ENCODE measurements at regions not wholly inside any gene's neighbourhood (a gene's known extent, or its start where the extent isn't known, plus 50 kb on each side); places are given as distances from the start of the nearest gene placed in this dataset.

- H3K9me3 Mint-ChIP-seq, result no peaks in the 10 kb centered on the region
- H3K27me3 Mint-ChIP-seq (ENCODE audit: insufficient read depth), result peaks cover 3% of the 10 kb centered on the region; the same call in 1 of the 2 replicates
- no peaks in the 10 kb centered on the region for H3K4me1 Mint-ChIP-seq (ENCODE audit: low read depth)
- DNase-seq, result no peak
- H3K36me3 Mint-ChIP-seq (ENCODE audit: low read depth), result no peaks in the 10 kb centered on the region
- TF ChIP-seq CTCF (IDR thresholded peaks at IDR 0.05), result no peak
- no peak overlapping the region for H3K4me3 Mint-ChIP-seq
- H3K27ac Mint-ChIP-seq, result no peak overlapping the region
Measured at GRCh38 chr4:111869339-111869738, 275.9 kb upstream of the FAM241A start.

- no peaks in the 10 kb centered on the region for H3K36me3 Mint-ChIP-seq (ENCODE audit: low read depth)
- peaks cover 3% of the 10 kb centered on the region; the same call in 1 of the 2 replicates for H3K27me3 Mint-ChIP-seq (ENCODE audit: insufficient read depth)
- no peak overlapping the region for H3K4me3 Mint-ChIP-seq
- H3K4me1 Mint-ChIP-seq (ENCODE audit: low read depth), result no peaks in the 10 kb centered on the region
- H3K9me3 Mint-ChIP-seq, result no peaks in the 10 kb centered on the region
- H3K27ac Mint-ChIP-seq, result no peak overlapping the region
- no peak for TF ChIP-seq CTCF (IDR thresholded peaks at IDR 0.05)
- DNase-seq, result no peak
Measured at GRCh38 chr4:111871802-111872201, 273.5 kb upstream of the FAM241A start.

GRCh38 chr4:111873801-111874200, 271.5 kb upstream of the FAM241A start:
- Mint-ChIP-seq H3K27me3 (ENCODE audit: insufficient read depth) (peaks cover 3% of the 10 kb centered on the region), H3K36me3 (ENCODE audit: low read depth) (no peaks in the 10 kb centered on the region), H3K4me1 (ENCODE audit: low read depth) (no peaks in the 10 kb centered on the region), H3K9me3 (no peaks in the 10 kb centered on the region), H3K4me3 (peak overlapping the region; percentile 9; the same call in 1 of the 2 replicates), H3K27ac (no peak overlapping the region)
- no peak for TF ChIP-seq CTCF (IDR thresholded peaks at IDR 0.05)
- no peak for DNase-seq

- TF ChIP-seq CTCF (IDR thresholded peaks at IDR 0.05), result no peak
- H3K4me3 Mint-ChIP-seq, result no peak overlapping the region
- H3K27ac Mint-ChIP-seq, result no peak overlapping the region
- no peaks in the 10 kb centered on the region for H3K4me1 Mint-ChIP-seq (ENCODE audit: low read depth)
- H3K9me3 Mint-ChIP-seq, result no peaks in the 10 kb centered on the region
- no peak for DNase-seq
- H3K27me3 Mint-ChIP-seq (ENCODE audit: insufficient read depth), result no peaks in the 10 kb centered on the region; the same call in 1 of the 2 replicates
- no peaks in the 10 kb centered on the region for H3K36me3 Mint-ChIP-seq (ENCODE audit: low read depth)
Measured at GRCh38 chr4:111879539-111879938, 265.7 kb upstream of the FAM241A start.

- Mint-ChIP-seq H3K4me3 (no peak overlapping the region), H3K27me3 (ENCODE audit: insufficient read depth) (no peaks in the 10 kb centered on the region; the same call in 1 of the 2 replicates), H3K4me1 (ENCODE audit: low read depth) (no peaks in the 10 kb centered on the region), H3K36me3 (ENCODE audit: low read depth) (no peaks in the 10 kb centered on the region), H3K27ac (no peak overlapping the region), H3K9me3 (no peaks in the 10 kb centered on the region)
- DNase-seq, result no peak
- TF ChIP-seq CTCF (IDR thresholded peaks at IDR 0.05), result no peak
Measured at GRCh38 chr4:111880116-111880515, 265.1 kb upstream of the FAM241A start.

- no peak for TF ChIP-seq CTCF (IDR thresholded peaks at IDR 0.05)
- no peaks in the 10 kb centered on the region for H3K27me3 Mint-ChIP-seq (ENCODE audit: insufficient read depth)
- DNase-seq, result no peak
- no peaks in the 10 kb centered on the region for H3K36me3 Mint-ChIP-seq (ENCODE audit: low read depth)
- no peaks in the 10 kb centered on the region for H3K4me1 Mint-ChIP-seq (ENCODE audit: low read depth)
- no peak overlapping the region for H3K4me3 Mint-ChIP-seq
- H3K9me3 Mint-ChIP-seq, result no peaks in the 10 kb centered on the region
- H3K27ac Mint-ChIP-seq, result no peak overlapping the region
Measured at GRCh38 chr4:111883557-111883999, 261.7 kb upstream of the FAM241A start.
